HG03135 (cell line): ENCODE measurements at regions not wholly inside any gene's neighbourhood (a gene's known extent, or its start where the extent isn't known, plus 50 kb on each side); places are given as distances from the start of the nearest gene placed in this dataset.
"Not testable (repeated sequence)": the region's sequence is repeated elsewhere in the genome, so short reads cannot be mapped to it uniquely, and the experiment has no call there.

Experiments used
- ATAC-seq: cut with Tn5 transposase; IDR thresholded peaks from one replicate; pipeline ENCODE4 v1.9.1; 2021; ENCODE audit warnings: mild to moderate bottlenecking, moderate library complexity; ENCODE audit not compliant: unreplicated experiment

- no peak for ATAC-seq
Observed at GRCh38 chr5:174816858-174817257, 92.5 kb downstream of the MSX2 start.

- ATAC-seq: no peak
Observed at GRCh38 chr5:174811438-174811837, 87.1 kb downstream of the MSX2 start.

GRCh38 chr5:174810796-174811195 is 86.4 kb downstream of the MSX2 start:
- no peak for ATAC-seq

- no peak for ATAC-seq
Observed at GRCh38 chr5:174807471-174807870, 83.1 kb downstream of the MSX2 start.

- ATAC-seq: no peak
Observed at GRCh38 chr5:174806729-174807128, 82.3 kb downstream of the MSX2 start.

GRCh38 chr5:174801798-174802197 is 77.4 kb downstream of the MSX2 start:
- ATAC-seq: no peak

GRCh38 chr5:174800435-174800834 is 76.1 kb downstream of the MSX2 start:
- no peak for ATAC-seq

- no peak for ATAC-seq
Observed at GRCh38 chr5:174799121-174799520, 74.7 kb downstream of the MSX2 start.

GRCh38 chr5:174798551-174798951 is 74.2 kb downstream of the MSX2 start:
- ATAC-seq: no peak

GRCh38 chr5:174796711-174797192 is 72.4 kb downstream of the MSX2 start:
- no peak for ATAC-seq

GRCh38 chr5:174794931-174795672 is 70.7 kb downstream of the MSX2 start:
- ATAC-seq: no peak

GRCh38 chr5:174793684-174794328 is 69.4 kb downstream of the MSX2 start:
- no peak for ATAC-seq

GRCh38 chr5:174793076-174793475 is 68.7 kb downstream of the MSX2 start:
- ATAC-seq: no peak

GRCh38 chr5:174792265-174792664 is 67.9 kb downstream of the MSX2 start:
- ATAC-seq: not testable (repeated sequence)

- no peak for ATAC-seq
Observed at GRCh38 chr5:174790906-174791305, 66.5 kb downstream of the MSX2 start.

- no peak for ATAC-seq
Observed at GRCh38 chr5:174789596-174789995, 65.2 kb downstream of the MSX2 start.

GRCh38 chr5:174785120-174785680 is 60.8 kb downstream of the MSX2 start:
- no peak for ATAC-seq
